ENCODE measurements at regions not wholly inside any gene's neighbourhood (a gene's known extent, or its start where the extent isn't known, plus 50 kb on each side); places are given as distances from the start of the nearest gene placed in this dataset.

DNA sequence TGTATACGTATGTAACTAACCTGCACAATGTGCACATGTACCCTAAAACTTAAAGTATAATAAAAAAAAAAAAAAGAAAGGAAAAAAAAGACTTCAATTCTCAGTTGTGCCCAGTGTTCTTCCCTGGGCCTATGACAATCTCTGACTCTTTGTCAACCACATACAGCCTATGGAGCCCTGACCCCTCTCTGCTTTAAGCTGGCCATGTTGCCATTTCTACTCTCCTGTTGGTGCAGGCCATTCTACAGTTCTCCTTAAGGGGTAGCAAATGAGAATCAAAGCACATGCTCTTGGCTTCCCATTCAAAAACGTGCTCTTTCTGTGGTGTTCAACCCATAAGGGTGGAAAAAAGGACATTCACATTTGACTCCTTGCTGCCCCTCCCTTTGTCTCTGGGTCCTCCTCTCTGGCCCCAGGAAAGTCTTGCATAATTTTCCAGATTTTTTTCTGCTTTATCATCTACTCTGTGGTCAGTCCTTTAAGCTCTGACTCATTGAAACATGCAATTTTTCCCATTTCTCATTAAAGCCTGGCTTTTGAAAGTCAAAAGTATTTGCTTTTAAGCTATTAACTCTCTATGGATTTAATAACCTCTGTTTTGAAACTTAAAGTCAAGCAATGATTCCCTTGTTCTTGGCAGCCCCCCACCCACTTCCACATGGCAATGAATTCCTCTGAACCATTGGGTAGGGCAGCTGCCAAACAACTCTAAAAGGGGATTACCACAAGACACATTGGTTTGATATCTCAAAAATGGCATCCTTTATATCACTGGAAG is 208.6 kb upstream of the MCHR2 start:
- TF ChIP-seq, protein P1, sequence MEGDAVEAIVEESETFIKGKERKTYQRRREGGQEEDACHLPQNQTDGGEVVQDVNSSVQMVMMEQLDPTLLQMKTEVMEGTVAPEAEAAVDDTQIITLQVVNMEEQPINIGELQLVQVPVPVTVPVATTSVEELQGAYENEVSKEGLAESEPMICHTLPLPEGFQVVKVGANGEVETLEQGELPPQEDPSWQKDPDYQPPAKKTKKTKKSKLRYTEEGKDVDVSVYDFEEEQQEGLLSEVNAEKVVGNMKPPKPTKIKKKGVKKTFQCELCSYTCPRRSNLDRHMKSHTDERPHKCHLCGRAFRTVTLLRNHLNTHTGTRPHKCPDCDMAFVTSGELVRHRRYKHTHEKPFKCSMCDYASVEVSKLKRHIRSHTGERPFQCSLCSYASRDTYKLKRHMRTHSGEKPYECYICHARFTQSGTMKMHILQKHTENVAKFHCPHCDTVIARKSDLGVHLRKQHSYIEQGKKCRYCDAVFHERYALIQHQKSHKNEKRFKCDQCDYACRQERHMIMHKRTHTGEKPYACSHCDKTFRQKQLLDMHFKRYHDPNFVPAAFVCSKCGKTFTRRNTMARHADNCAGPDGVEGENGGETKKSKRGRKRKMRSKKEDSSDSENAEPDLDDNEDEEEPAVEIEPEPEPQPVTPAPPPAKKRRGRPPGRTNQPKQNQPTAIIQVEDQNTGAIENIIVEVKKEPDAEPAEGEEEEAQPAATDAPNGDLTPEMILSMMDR (IDR thresholded peaks at IDR 0.05), result no peak
- no peak for TF ChIP-seq POLR2A (IDR thresholded peaks at IDR 0.05)

All from heart left ventricle (tissue), 13 donors.